GM04503 (cell line): ENCODE measurements at regions not wholly inside any gene's neighbourhood (a gene's known extent, or its start where the extent isn't known, plus 50 kb on each side); places are given as distances from the start of the nearest gene placed in this dataset.
"Not testable (repeated sequence)": the region's sequence is repeated elsewhere in the genome, so short reads cannot be mapped to it uniquely, and the experiment has no call there.

Experiments used
- DNase-seq: peaks from one replicate; pipeline ENCODE4 v3.0.0-alpha.2; 2012; ENCODE audit warnings: low read depth

- DNase-seq = no peak
Measured at GRCh38 chr20:29296256-29297230, 1960.9 kb upstream of the DEFB115 start.

DNA sequence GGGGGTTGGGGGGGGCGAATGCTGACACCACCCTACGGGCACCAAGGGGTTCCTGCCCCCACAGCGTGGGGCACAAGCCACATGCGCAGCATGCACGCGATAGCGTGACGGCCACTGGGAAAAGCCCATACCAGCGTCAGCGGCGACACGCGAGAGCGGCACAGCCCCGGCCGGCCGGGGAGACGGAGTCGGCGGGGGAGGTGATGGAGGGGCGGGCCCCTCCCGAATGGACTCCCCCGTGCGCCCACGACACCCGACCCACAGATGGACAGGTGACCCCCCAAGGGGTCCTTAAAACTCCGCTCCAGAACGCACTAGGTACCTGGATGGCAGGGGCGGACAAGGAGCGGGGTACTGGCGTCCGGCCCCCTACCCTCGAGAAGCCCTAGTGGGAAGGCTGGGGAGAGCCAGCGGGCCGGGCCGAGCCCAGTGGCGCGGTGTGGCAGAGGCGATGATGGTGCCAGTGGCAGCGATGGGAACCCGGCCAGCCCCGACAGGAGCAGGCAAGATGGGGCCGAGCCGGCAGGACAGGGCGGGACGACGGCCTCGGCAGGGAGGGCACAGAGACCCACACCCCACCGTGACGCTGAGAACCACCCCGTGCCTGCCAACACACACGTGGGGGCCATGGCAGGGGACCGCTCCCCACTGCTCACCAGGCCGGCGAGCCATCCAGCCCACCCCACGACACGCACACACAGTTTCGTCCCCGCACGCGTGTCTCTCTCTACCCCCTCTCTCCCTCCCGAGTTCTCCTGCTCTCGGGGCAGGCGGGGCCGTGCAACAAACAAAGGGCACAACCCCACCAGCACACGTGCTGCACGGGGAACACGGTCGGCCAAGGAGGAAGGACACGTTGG is 1959.8 kb upstream of the DEFB115 start:
- DNase-seq = no peak

GRCh38 chr20:29298271-29298590 is 1959.2 kb upstream of the DEFB115 start:
- DNase-seq = no peak

DNA sequence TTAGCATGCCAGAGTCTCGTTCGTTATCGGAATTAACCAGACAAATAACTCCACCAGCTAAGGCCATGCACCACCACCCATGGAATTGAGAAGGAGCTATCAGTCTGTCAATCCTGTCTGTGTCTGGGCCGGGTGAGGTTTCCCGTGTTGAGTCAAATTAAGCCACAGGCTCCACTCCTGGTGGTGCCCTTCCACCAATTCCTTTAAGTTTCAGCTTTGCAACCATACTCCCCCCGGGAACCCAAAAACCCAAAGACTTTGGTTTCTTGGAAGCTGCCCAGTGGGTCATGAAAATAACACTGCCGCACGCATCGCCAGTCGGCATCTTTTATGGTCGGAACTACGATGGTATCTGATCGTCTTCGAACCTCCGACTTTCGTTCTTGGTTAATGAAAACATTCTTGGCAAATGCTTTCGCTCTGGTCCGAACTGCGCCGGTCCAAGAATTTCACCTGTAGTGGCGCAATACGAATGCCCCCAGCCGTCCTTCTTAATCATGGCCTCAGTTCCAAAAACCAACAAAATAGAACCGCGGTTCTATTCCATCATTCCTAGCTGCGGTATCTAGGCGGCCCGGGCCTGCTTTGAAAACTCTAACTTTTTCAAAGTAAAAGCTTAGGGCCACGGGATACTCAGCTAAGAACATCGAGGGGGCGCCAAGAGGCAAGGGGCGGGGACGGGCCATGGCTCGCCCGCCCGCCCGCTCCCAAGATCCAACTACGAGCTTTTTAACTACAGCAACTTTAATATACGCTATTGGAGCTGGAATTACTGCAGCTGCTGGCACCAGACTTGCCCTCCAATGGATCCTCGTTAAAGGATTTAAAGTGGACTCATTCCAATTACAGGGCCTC is 1958.5 kb upstream of the DEFB115 start:
- DNase-seq = no peak

- no peak for DNase-seq
Measured at GRCh38 chr20:29299811-29300578, 1957.5 kb upstream of the DEFB115 start.

DNA sequence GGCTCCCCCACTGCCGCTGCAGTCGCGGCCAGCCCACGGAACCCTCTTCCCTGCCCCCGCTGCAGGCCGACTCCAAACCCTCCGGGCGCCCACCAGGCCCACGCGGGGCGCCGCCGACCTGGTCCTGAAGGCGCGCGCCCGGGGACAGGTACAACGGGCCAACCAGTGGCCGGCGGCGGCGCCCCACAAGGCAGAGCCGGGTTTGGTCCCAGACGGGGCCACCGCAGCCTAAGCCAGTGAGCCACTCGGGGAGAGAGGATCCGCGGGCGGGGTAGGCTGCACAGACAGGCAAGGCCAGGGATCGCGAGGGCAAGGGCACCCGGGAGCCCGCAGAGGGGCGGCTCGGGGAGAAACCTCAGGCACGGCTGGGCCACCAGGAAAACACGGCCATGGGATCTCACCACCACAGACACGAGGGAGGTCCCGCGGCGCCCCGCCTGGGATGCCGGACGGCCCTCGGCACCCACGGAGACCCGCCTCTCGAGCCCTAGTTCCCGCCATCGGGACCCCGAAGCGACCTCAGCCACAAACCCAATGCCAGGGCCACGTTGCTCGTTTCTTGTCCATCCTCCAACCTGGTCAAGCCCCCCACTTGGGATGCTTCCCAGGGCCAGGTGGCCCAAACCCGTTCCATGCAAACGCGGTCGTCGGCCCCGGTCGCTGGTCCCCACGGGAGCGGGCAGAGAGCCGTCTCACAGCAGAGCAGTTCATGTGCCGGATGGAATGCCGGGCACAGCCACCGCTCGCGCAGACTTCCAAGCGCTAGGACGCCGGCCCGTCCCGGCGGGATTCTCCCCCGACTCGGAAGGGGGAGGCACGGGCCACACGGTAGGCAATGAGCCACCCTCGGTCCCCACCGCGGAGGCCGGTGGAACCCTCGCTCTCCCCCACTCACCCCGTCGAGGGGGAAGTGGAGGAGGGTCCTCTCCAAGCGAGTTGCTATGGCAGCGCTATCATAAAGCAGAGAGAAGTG is 1956.6 kb upstream of the DEFB115 start:
- DNase-seq = no peak

- DNase-seq = no peak
Measured at GRCh38 chr20:29301624-29302259, 1955.7 kb upstream of the DEFB115 start.

- DNase-seq = no peak
Measured at GRCh38 chr20:29302979-29303644, 1954.4 kb upstream of the DEFB115 start.

DNA sequence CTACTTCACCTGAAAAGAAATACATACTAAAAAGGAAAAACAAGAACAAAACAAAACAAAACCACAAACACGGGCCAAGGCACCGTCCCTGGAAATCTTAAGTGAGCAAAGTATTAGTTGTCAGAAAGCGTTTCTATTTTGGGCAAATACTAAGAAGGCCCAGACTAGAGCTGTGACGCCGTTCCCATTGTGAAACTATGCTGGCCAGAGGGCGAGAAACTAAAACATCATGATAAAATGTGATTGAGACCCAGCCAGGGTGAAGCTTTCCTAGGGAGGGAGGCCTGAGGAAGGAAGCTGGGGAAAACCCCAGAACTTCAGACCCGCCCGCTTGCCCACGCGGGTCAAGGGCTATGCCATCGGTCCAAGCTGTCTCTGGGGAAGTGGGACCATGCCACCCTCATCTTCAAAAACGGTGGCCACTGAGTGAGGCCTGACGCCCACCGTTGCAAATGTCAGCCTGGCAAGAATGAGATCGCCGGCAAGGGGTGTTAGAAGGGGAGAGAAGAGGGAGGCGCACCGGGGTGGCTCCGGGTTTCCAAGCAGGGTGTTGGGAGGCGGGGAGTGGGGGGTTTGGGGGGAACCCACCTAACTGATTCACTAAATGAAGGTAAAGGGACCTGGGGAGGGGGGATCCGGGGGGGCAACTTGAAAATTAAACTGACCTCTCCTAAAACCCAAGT is 1950.9 kb upstream of the DEFB115 start:
- no peak for DNase-seq

- DNase-seq = not testable (repeated sequence)
Measured at GRCh38 chr20:29307484-29307883, 1950.0 kb upstream of the DEFB115 start.

DNA sequence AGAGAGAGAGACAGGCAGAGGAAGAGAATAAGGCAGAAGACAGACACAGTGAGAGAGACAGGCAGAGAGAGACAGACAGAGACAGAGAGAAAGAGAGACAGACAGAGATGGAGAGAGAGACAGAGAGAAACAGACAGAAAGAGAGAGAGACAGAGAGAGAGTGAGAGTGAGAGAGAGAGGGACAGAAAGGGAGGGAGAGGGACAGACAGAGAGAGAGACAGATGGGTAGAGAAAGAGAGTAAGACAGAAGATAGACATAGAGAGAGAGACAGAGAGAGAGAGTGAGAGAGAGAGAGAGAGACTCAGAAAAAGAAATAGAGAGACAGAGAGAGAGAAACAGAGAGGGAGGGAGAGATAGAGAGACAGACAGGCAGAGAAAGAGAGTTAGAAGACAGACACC is 1948.5 kb upstream of the DEFB115 start:
- DNase-seq = not testable (repeated sequence)

DNA sequence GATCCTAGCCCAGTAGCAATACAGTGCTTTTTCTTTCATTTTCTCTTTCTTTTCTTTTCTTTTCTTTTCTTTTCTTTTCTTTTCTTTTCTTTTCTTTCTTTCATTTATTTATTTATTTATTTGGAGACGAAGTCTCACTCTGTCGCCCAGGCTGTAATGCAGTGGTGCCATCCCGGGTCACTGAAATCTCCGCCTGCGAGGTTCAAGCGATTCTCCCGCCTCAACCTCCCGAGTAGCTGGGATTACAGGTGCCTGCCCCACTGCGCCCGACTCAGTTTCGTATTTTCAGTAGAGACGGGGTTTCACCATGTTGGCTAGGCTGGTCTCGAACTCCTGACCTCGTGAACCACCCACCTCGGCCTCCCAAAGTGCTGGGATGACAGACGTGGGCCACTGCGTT is 1948.0 kb upstream of the DEFB115 start:
- DNase-seq = not testable (repeated sequence)

DNA sequence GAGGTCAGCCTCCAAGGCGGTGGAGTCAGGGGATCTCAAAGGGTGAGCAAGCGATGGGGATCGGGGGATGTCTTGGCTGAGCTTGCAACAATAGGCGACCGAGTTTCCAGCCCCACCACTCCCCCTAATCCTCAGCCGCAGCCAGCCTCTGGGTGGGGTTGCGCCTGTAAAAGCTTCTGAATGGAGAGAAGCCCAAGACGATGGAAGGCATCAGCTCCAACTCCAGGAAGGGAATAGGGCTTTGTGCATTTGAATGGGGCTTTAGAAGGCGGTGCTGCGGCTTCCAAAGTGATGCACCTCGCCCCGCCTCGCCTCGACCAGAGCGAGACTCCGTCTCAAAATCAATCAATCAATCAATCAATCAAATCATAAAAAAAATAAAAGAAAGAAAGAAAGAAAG is 1946.4 kb upstream of the DEFB115 start:
- not testable (repeated sequence) for DNase-seq

- DNase-seq = not testable (repeated sequence)
Measured at GRCh38 chr20:29312679-29313078, 1944.8 kb upstream of the DEFB115 start.

- no peak for DNase-seq
Measured at GRCh38 chr20:29313481-29313880, 1944.0 kb upstream of the DEFB115 start.

DNA sequence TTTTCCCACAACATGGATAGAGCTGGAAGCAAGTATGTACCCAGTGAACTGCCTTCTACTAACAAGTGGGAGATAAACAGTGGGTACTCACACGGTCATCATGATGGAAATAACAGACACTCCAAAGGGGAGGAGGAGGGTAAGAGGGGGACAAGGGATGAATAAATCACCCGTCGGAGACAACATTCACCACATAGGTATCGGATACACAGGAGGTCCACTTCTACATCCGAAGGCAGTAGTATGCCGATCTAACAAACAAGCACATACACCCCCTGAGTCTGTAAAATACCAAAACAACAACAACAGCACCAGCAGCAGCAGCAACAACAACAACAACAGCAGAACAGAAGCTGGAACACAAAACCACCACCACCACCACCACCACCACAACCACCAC is 1943.2 kb upstream of the DEFB115 start:
- no peak for DNase-seq

DNA sequence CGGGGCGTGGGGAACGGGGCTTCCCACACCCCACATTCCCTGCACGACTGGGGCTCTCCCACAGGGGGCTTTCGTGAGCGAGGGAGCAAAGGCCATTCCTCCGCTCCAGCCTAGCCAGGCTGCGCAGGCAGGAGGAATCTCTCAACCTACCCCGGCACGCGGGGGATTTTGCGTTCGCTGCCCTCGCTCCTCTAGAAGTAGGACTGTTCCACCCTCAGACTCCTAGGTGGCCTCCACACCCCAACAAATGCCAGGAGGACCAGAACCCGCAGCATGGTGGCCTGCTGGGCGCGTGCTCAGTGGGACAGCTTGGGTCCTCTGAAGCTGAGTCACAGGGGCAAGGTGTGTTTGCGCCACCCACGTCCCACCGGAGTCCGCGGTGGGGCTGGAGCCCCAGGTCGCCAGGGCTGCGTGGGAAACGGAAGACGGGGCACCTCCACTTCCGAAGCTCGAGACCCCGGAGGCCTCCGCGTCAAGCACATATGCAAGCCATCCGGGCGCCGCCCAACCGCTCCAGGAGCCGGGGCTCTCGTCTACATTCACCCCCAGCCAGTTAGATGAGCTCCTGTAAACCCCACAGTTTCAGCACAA is 1938.5 kb upstream of the DEFB115 start:
- DNase-seq = no peak

- DNase-seq = no peak
Measured at GRCh38 chr20:29319725-29320124, 1937.7 kb upstream of the DEFB115 start.
